Uterus (tissue), 3 donors: ENCODE measurements at regions not wholly inside any gene's neighbourhood (a gene's known extent, or its start where the extent isn't known, plus 50 kb on each side); places are given as distances from the start of the nearest gene placed in this dataset.
"Not testable (repeated sequence)": the region's sequence is repeated elsewhere in the genome, so short reads cannot be mapped to it uniquely, and the experiment has no call there.

ENCODE experiments used
- DNase-seq, 2 donors: peaks; one replicate each; pipeline ENCODE4 v3.0.0-alpha.2; 2019 to 2020
- H3K27ac ChIP-seq, 2 donors: fragments of 200-600 bp; sonication (generic); 1 replicate in 1 of 2; 2 replicates in 1 of 2; pipeline ENCODE4 v1.5.1; 2016 to 2018
- H3K27me3 ChIP-seq, 2 donors: fragments of 200-600 bp; sonication (generic); one replicate each; pipeline ENCODE4 v1.5.1; 2018 to 2019; ENCODE audit warnings: control low read depth in 1 of 2
- H3K36me3 ChIP-seq, 2 donors: fragments of 200-600 bp; sonication (generic); one replicate each; pipeline ENCODE4 v1.5.1; 2019; ENCODE audit warnings: control low read depth in 1 of 2
- H3K4me1 ChIP-seq, 2 donors: fragments of 200-600 bp; sonication (generic); one replicate each; pipeline ENCODE4 v1.5.1; 2018 to 2019; ENCODE audit warnings: control low read depth in 1 of 2
- H3K4me3 ChIP-seq, 2 donors: fragments of 200-600 bp; sonication (generic); 1 replicate in 1 of 2; 2 replicates in 1 of 2; pipeline ENCODE4 v1.5.1; 2018 to 2019; ENCODE audit warnings: mild to moderate bottlenecking in 1 of 2
- H3K9me3 ChIP-seq, 2 donors: fragments of 200-600 bp; sonication (generic); one replicate each; pipeline ENCODE4 v1.5.1; 2019; ENCODE audit warnings: control low read depth in 1 of 2
- POLR2A ChIP-seq, 2 donors: fragments of 450-650 bp; IDR thresholded peaks; one replicate each; pipeline ENCODE4 v1.6.1; 2016; ENCODE audit warnings: antibody characterized with exemption in 2 of 2, mild to moderate bottlenecking in 1 of 2, moderate library complexity in 1 of 2
- intact Hi-C: fragments of 100-400 bp; cut with DNase I; formaldehyde crosslinking; loops from one replicate; pipeline ENCODE4 v1.15.1; 2023; ENCODE audit warnings: low total_unique reads
- TF ChIP-seq, protein P1 (sequence below), 4 experiments: fragments of 200-600 bp in 2 of 4; fragments of 450-650 bp in 2 of 4; sonication (generic) in 2 of 4; IDR thresholded peaks; one replicate each; pipeline ENCODE4 v1.5.1; 2016 to 2019; ENCODE audit warnings: antibody characterized with exemption in 4 of 4, mild to moderate bottlenecking in 2 of 4, moderate library complexity in 1 of 4
- donor health status: DM: yes; HTN: yes; CAD: no.

DNA sequence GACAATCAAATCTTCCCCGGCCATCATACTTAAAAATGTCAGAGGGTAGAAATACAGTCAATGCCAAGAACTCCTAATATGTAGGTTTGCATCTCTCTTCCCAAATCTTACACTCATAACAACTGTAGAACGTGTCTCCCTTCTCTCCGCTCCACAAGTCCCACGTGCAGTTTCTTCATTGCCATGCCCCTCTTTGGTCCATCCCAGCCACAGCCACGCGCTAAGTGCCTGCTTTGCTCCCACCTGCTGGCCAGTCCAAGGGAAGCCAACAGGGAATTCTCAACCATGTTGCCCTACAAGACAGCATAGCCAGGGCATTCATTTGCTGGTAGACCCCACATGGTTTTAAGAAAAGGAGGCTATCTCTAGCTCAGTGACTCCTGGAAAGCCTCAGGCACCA is 420.6 kb upstream of the ISX start:
- Histone ChIP-seq H3K27ac (no peak overlapping the region), H3K4me1 (no peaks in the 10 kb centered on the region), H3K27me3 (no peaks in the 10 kb centered on the region), H3K4me3 (no peak overlapping the region), H3K36me3 (no peaks in the 10 kb centered on the region), H3K9me3 (no peaks in the 10 kb centered on the region)
- intact Hi-C loops = no loop called here
- DNase-seq = no peak
- TF ChIP-seq, protein P1, sequence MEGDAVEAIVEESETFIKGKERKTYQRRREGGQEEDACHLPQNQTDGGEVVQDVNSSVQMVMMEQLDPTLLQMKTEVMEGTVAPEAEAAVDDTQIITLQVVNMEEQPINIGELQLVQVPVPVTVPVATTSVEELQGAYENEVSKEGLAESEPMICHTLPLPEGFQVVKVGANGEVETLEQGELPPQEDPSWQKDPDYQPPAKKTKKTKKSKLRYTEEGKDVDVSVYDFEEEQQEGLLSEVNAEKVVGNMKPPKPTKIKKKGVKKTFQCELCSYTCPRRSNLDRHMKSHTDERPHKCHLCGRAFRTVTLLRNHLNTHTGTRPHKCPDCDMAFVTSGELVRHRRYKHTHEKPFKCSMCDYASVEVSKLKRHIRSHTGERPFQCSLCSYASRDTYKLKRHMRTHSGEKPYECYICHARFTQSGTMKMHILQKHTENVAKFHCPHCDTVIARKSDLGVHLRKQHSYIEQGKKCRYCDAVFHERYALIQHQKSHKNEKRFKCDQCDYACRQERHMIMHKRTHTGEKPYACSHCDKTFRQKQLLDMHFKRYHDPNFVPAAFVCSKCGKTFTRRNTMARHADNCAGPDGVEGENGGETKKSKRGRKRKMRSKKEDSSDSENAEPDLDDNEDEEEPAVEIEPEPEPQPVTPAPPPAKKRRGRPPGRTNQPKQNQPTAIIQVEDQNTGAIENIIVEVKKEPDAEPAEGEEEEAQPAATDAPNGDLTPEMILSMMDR (IDR thresholded peaks at IDR 0.05) = no peak
- TF ChIP-seq POLR2A (IDR thresholded peaks at IDR 0.05) = no peak

DNA sequence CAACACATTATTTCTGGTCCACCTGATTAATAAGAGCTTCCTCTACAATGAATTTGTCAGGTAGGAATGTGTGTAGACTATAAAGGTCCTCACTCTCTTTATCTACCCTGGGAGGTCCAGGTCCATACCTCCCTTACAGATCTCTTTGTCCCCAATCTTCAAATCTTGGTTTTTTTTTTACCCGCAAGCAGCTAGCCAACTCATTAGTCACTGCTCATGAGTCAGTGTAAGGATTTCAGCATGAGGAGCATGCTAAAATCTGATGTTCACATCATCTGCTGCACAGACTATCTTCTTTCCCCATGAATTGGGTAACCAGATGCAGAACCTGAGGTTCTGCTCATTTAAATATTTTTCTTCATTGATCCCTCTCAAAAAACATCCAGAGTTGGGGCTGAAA is 397.0 kb upstream of the ISX start:
- TF ChIP-seq, protein P1 (IDR thresholded peaks at IDR 0.05) = no peak
- TF ChIP-seq POLR2A (IDR thresholded peaks at IDR 0.05) = no peak
- H3K4me3 ChIP-seq = no peak overlapping the region
- no peak overlapping the region for H3K27ac ChIP-seq
- DNase-seq = no peak
- intact Hi-C loops = no loop called here
- H3K27me3 ChIP-seq = no peaks in the 10 kb centered on the region
- no peaks in the 10 kb centered on the region for H3K36me3 ChIP-seq
- H3K4me1 ChIP-seq = no peaks in the 10 kb centered on the region
- H3K9me3 ChIP-seq = no peaks in the 10 kb centered on the region

DNA sequence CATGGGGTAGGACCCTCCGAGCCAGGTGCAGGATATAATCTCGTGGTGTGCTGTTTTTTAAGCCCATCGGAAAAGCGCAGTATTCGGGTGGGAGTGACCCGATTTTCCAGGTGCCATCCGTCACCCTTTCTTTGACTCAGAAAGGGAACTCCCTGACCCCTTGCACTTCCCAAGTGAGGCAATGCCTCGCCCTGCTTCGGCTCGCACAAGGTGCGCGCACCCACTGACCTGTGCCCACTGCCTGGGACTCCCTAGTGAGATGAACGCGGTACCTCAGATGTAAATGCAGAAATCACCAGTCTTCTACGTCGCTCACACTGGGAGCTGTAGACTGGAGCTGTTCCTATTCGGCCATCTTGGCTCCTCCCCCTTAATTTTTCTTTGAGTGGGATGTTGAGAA is 382.9 kb upstream of the ISX start:
- H3K9me3 ChIP-seq, H3K4me3 ChIP-seq, DNase-seq, intact Hi-C loops, H3K27me3 ChIP-seq, H3K4me1 ChIP-seq, H3K36me3 ChIP-seq, H3K27ac ChIP-seq: not testable (repeated sequence)

DNA sequence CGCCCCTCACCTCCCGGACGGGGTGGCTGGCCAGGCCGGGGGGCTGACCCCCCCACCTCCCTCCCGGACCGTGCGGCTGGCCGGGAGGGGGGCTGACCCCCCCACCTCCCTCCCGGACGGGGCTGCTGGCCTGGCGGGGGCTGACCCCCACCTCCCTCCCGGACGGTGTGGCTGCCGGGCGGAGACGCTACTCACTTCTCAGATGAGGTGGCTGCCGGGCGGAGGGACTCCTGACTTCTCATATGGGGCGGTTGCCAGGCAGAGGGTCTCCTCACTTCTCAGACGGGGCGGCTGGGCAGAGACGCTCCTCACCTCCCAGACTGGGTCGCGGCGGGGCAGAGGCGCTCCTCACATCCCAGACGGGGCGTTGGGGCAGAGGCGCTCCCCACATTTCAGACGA is 381.7 kb upstream of the ISX start:
- DNase-seq, H3K27ac ChIP-seq, H3K4me3 ChIP-seq, H3K36me3 ChIP-seq, H3K9me3 ChIP-seq, H3K27me3 ChIP-seq, intact Hi-C loops, H3K4me1 ChIP-seq: not testable (repeated sequence)

DNA sequence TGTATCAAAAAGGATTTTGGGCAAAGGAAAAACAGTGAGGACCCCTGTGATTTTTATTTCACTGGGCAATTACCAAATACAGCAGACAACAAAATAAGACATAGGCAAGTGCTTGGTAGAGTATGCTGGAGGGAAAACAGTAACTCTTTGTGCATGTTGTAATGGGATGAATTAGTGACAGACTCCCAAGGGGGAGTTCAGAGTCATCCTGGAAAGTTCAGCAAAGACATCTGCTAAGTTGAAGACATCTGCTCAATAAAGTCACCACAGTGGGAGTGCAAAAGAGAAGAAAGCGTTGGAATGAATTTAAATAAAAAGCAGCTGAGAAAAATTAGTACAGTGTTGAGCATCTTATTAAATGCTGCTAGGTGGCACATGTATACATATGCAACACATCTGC is 378.8 kb upstream of the ISX start:
- Histone ChIP-seq H3K4me1 (no peaks in the 10 kb centered on the region), H3K9me3 (no peaks in the 10 kb centered on the region), H3K36me3 (no peaks in the 10 kb centered on the region), H3K4me3 (no peak overlapping the region), H3K27me3 (no peaks in the 10 kb centered on the region), H3K27ac (no peak overlapping the region)
- no peak for DNase-seq
- TF ChIP-seq, protein P1 (IDR thresholded peaks at IDR 0.05) = no peak
- no peak for TF ChIP-seq POLR2A (IDR thresholded peaks at IDR 0.05)
- intact Hi-C loops = no loop called here

DNA sequence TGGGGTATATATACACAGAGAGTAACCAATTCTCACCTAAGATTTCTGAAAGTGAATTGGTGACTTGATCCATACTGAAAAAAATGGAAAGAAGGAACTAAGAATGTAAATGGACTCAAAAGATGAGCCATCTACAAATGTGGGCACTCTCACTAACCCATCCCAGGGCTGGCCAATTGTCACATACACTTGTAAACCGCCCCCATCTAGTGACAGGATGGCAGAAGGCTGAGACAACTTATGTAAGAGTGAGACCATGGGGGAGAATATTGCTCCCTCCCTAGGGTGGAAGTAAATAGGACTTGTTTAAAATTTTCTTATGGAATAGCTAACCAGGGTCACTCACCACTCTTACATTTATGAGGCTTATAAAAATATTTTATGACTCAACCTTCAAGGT is 377.1 kb upstream of the ISX start:
- H3K9me3 ChIP-seq = no peaks in the 10 kb centered on the region
- no peaks in the 10 kb centered on the region for H3K4me1 ChIP-seq
- TF ChIP-seq, protein P1 (IDR thresholded peaks at IDR 0.05) = no peak
- no peaks in the 10 kb centered on the region for H3K27me3 ChIP-seq
- no peaks in the 10 kb centered on the region for H3K36me3 ChIP-seq
- no peak overlapping the region for H3K27ac ChIP-seq
- no peak overlapping the region for H3K4me3 ChIP-seq
- intact Hi-C loops = no loop called here
- no peak for DNase-seq
